ENCODE measurements at regions not wholly inside any gene's neighbourhood (a gene's known extent, or its start where the extent isn't known, plus 50 kb on each side); places are given as distances from the start of the nearest gene placed in this dataset.

DNA sequence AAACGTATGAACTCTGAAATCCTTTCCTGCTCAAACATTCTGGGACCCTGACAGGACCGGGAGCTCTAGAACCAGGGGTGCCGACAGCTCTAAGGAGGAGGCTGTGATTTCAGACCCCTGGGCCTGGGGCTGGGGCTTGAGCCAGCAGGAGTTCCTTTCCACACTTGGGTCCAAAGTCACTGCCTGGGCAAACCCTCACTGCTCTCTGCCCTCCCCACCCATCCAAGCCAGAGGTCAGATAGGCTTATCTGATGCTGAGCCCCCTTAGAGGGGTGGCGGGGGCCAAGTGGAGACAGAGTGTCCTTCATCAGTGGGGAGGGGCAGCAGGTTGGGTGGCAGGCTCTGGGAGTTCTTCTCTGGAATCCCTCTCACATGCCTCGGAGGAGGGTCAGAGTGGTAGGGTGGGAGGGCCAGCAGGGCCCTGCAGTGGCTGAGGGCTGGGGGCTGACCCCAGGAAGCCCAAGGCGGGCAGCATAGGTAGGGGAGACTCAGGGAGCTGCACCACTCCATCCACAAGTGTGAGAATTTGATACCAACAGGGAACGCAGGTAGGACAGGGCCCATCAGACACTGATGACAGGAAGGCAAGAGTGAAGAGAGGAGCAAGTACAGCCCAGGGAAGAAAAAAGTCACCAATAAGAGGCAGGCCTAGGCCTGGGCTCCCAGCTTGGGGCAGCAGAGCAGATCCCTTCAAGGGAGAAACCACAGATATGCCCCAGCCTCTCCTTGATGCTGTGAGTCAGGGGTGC is 121.0 kb downstream of the MRPL14 start:
- Histone ChIP-seq H3K4me1 (ENCODE audit: control insufficient read depth in 1 of 2, low read depth in 2 of 2) (peaks cover 0 to 17% of the 10 kb centered on the region in 2 donors), H3K27ac (no peak overlapping the region)

DNA sequence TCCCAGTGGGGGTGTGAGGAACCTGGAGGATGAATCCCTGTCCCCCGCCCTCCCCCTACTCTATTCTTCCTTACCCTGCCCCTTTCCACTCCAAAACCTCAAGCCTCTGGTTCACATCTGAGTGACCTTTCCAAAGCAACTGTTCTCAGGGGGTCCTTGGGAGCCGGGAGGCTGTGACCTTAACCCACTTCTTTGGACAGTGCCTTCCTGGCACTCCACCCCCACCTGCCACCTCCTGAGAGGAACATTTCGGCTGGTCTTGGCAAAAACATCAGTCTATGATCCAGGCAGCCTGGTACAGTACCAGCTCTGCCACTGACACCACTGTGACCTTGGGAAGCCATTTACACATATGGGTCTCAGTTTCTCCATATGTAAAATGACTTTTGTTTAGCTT is 121.7 kb downstream of the MRPL14 start:
- no peak for DNase-seq (ENCODE audit: low spot score)
- TF ChIP-seq, protein P1, sequence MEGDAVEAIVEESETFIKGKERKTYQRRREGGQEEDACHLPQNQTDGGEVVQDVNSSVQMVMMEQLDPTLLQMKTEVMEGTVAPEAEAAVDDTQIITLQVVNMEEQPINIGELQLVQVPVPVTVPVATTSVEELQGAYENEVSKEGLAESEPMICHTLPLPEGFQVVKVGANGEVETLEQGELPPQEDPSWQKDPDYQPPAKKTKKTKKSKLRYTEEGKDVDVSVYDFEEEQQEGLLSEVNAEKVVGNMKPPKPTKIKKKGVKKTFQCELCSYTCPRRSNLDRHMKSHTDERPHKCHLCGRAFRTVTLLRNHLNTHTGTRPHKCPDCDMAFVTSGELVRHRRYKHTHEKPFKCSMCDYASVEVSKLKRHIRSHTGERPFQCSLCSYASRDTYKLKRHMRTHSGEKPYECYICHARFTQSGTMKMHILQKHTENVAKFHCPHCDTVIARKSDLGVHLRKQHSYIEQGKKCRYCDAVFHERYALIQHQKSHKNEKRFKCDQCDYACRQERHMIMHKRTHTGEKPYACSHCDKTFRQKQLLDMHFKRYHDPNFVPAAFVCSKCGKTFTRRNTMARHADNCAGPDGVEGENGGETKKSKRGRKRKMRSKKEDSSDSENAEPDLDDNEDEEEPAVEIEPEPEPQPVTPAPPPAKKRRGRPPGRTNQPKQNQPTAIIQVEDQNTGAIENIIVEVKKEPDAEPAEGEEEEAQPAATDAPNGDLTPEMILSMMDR (IDR thresholded peaks at IDR 0.05), result no peak
- Histone ChIP-seq H3K4me1 (ENCODE audit: control insufficient read depth in 1 of 2, low read depth in 2 of 2) (peaks cover 0 to 17% of the 10 kb centered on the region in 2 donors), H3K36me3 (no peaks in the 10 kb centered on the region), H3K9me3 (no peaks in the 10 kb centered on the region), H3K27ac (no peak overlapping the region), H3K4me3 (no peak overlapping the region), H3K27me3 (replicated peaks; ENCODE audit: insufficient read depth) (no peaks in the 10 kb centered on the region)
- no peak for ATAC-seq (ENCODE audit: insufficient number of reproducible peaks, low FRiP score, low read depth)

More for the DNA sequence above, 121.0 kb downstream of the MRPL14 start:
- ATAC-seq (ENCODE audit: insufficient number of reproducible peaks, low FRiP score, low read depth) (no peak), DNase-seq (ENCODE audit: low spot score) (no peak)
- Histone ChIP-seq H3K36me3 (no peaks in the 10 kb centered on the region), H3K4me3 (no peak overlapping the region), H3K27me3 (replicated peaks; ENCODE audit: insufficient read depth) (no peaks in the 10 kb centered on the region), H3K9me3 (no peaks in the 10 kb centered on the region)
- TF ChIP-seq, protein P1 (IDR thresholded peaks at IDR 0.05), result no peak

DNA sequence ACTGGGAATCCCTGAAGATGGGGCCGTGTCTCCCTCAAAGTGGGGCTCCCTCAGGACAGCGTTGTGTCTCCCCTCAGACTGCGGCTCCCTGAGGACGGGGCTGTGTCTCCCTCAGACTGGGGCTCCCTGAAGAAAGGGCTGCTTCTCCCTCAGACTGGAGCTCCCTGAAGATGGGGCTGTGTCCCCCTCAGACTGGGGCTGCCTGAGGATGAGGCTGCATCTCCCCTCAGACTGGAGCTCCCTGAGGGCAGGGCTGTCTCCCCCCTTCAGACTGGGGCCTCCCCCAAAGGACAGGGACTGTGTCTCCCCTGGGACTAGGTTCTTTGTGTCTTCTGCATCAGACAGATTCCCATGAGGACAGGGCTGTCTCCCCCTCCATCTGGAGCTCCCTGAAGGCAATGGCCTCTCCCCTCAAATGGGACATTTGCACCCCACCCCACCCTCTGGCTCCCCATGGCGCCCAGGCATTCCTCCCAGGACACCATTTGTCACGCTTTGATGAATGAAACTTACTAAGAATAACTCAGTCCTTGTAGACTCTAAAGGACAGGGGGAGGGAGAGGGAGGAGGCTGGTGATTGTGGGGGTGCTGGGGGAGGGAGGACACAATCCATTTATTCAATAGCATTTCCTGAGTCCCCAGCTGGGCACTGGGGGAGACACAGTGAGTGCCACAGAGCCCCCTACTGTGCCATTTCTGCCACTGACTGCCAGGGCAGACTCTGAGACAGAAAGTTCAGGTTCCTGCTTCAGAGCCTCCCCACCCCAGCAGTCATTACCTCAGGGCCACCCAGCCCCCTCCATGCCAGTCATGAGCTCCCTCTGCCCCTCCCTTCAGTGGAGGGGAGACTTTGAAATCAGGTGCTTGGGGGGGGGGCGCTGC is 122.4 kb downstream of the MRPL14 start:
- TF ChIP-seq, protein P1 (IDR thresholded peaks at IDR 0.05), result no peak
- ATAC-seq (ENCODE audit: insufficient number of reproducible peaks, low FRiP score, low read depth), result no peak

DNA sequence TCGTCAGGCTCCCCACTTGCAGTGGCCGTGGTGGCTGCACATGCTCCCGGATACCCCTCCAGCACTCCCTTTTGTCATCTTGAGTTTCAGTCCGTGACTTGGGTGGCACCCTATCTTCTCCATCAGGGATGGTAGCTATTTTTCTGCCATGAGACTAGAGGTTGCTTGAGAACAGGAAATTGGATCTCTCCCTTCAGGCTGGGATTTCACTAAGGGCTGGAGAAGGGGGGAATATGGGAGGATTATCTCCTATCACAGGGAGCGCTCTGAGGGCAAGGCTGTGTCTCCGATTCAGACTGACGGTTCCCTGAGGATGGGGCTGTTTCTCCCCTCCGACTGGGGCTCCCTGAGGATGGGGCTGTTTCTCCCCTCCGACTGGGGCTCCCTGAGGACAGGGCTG is 123.1 kb downstream of the MRPL14 start:
- Histone ChIP-seq H3K36me3 (no peaks in the 10 kb centered on the region), H3K27ac (no peak overlapping the region), H3K4me1 (ENCODE audit: control insufficient read depth in 1 of 2, low read depth in 2 of 2) (peaks cover 0 to 17% of the 10 kb centered on the region in 2 donors), H3K27me3 (replicated peaks; ENCODE audit: insufficient read depth) (no peaks in the 10 kb centered on the region), H3K4me3 (no peak overlapping the region), H3K9me3 (no peaks in the 10 kb centered on the region)
- no peak for DNase-seq (ENCODE audit: low spot score)
- TF ChIP-seq, protein P1 (IDR thresholded peaks at IDR 0.05), result no peak
- no peak for ATAC-seq (ENCODE audit: insufficient number of reproducible peaks, low FRiP score, low read depth)

More for the DNA sequence above, 122.4 kb downstream of the MRPL14 start:
- H3K9me3 ChIP-seq, result no peaks in the 10 kb centered on the region
- no peak for DNase-seq (ENCODE audit: low spot score)
- H3K27me3 ChIP-seq (replicated peaks; ENCODE audit: insufficient read depth), result no peaks in the 10 kb centered on the region
- H3K27ac ChIP-seq, result no peak overlapping the region
- no peaks in the 10 kb centered on the region for H3K36me3 ChIP-seq
- no peak overlapping the region for H3K4me3 ChIP-seq
- H3K4me1 ChIP-seq (ENCODE audit: control insufficient read depth in 1 of 2, low read depth in 2 of 2), result peaks cover 0 to 17% of the 10 kb centered on the region in 2 donors
